ENCODE measurements at regions not wholly inside any gene's neighbourhood (a gene's known extent, or its start where the extent isn't known, plus 50 kb on each side); places are given as distances from the start of the nearest gene placed in this dataset.

- no peak for TF ChIP-seq CTCF (IDR thresholded peaks at IDR 0.05; ENCODE audit: low read depth, low read length, missing control alignments)
- Histone ChIP-seq H3K27me3 (replicated peaks) (no peaks in the 10 kb centered on the region), H3K4me3 (ENCODE audit: low read depth, low read length) (no peak overlapping the region), H3K27ac (no peak overlapping the region), H3K36me3 (replicated peaks) (no peaks in the 10 kb centered on the region)
- in situ Hi-C loops (cut with HindIII; ENCODE audit: low pct_ligation_motif_present, low sequenced_read_pairs), result no loop called here
- DNase-seq, result no peak
Observed at GRCh38 chr2:4020153-4020552, 316.8 kb downstream of the DCDC2C start.

DNA sequence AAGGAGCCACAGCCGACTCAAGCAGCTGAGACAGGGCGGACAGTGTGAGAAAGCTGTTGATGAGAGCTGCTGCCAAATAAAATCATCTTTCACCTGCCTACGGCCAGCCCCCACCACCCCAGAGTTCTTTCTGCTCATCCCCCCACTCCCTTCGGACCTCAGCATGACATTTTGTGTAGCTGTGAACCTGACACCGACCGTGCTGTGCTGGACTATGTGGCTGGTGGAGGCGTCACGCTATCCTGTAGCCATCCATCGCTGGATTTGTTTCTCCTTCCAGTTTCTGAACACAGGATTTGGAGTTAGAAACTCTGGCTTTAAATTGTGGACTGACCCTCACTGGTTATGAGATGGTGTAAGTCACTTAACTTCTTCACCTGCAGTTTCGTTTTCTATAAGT lies 317.3 kb downstream of the DCDC2C start:
- H3K27me3 ChIP-seq (replicated peaks), result no peaks in the 10 kb centered on the region
- H3K36me3 ChIP-seq (replicated peaks), result no peaks in the 10 kb centered on the region
- DNase-seq, result no peak
- in situ Hi-C loops (cut with HindIII; ENCODE audit: low pct_ligation_motif_present, low sequenced_read_pairs), result no loop called here
- no peak overlapping the region for H3K4me3 ChIP-seq (ENCODE audit: low read depth, low read length)
- no peak for TF ChIP-seq CTCF (IDR thresholded peaks at IDR 0.05; ENCODE audit: low read depth, low read length, missing control alignments)
- no peak overlapping the region for H3K27ac ChIP-seq

GRCh38 chr2:4024605-4025004 lies 321.2 kb downstream of the DCDC2C start:
- Histone ChIP-seq H3K27ac (no peak overlapping the region), H3K27me3 (replicated peaks) (no peaks in the 10 kb centered on the region), H3K36me3 (replicated peaks) (no peaks in the 10 kb centered on the region), H3K4me3 (ENCODE audit: low read depth, low read length) (no peak overlapping the region)
- DNase-seq, result no peak
- in situ Hi-C loops (cut with HindIII; ENCODE audit: low pct_ligation_motif_present, low sequenced_read_pairs), result no loop called here
- TF ChIP-seq CTCF (IDR thresholded peaks at IDR 0.05; ENCODE audit: low read depth, low read length, missing control alignments), result no peak

DNA sequence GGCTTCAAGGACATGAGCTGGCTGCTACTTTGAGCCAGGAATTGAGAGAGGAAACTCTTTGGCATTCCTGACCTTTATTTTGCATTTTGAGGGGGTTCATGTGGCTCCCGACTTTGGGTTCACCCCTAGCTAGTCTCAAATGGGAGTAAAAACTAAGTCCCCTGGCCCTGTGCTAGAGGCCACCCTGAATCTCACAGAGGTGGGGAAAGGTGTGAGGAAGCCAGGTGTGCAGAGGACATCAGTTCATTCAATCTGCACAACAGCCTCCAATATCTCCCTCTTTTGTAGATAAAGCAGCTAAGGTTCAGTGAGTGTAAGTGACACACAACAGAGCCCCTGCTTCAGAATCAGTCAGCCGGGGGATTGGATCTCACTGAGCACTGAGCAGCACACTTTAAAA lies 325.7 kb downstream of the DCDC2C start:
- DNase-seq, result no peak
- no peak overlapping the region for H3K4me3 ChIP-seq (ENCODE audit: low read depth, low read length)
- in situ Hi-C loops (cut with HindIII; ENCODE audit: low pct_ligation_motif_present, low sequenced_read_pairs), result no loop called here
- H3K36me3 ChIP-seq (replicated peaks), result no peaks in the 10 kb centered on the region
- H3K27me3 ChIP-seq (replicated peaks), result no peaks in the 10 kb centered on the region
- TF ChIP-seq CTCF (IDR thresholded peaks at IDR 0.05; ENCODE audit: low read depth, low read length, missing control alignments), result no peak
- no peak overlapping the region for H3K27ac ChIP-seq

DNA sequence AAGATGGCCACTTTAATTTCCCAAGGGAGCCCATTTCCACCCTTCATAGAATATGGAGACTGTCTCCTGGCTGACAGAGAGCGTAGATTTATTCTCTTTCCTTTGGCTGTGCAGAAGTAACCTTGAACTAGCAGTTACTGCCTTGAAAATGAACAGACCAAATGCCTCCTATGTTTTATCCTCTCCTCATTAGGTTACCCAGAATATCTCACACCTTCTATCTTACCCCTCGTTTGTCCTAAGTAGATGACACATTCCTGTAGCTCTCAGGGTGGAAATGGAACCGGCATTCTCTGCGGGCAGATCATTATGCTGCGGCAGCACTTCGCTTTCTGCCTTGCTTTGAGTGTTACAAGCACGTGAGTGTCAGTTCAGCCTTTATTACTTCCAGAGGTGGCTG lies 336.5 kb downstream of the DCDC2C start:
- Histone ChIP-seq H3K27ac (no peak overlapping the region), H3K36me3 (replicated peaks) (no peaks in the 10 kb centered on the region), H3K4me3 (ENCODE audit: low read depth, low read length) (no peak overlapping the region), H3K27me3 (replicated peaks) (no peaks in the 10 kb centered on the region)
- in situ Hi-C loops (cut with HindIII; ENCODE audit: low pct_ligation_motif_present, low sequenced_read_pairs), result no loop called here
- no peak for TF ChIP-seq CTCF (IDR thresholded peaks at IDR 0.05; ENCODE audit: low read depth, low read length, missing control alignments)
- DNase-seq, result no peak
